ENCODE measurements at regions not wholly inside any gene's neighbourhood (a gene's known extent, or its start where the extent isn't known, plus 50 kb on each side); places are given as distances from the start of the nearest gene placed in this dataset.
"Not testable (repeated sequence)": the region's sequence is repeated elsewhere in the genome, so short reads cannot be mapped to it uniquely, and the experiment has no call there.

GRCh38 chr2:32874931-32875330 lies 71.8 kb upstream of the LTBP1 start:
- DNase-seq (ENCODE audit: low spot score), result no peak

- DNase-seq (ENCODE audit: low spot score), result no peak
Observed at GRCh38 chr2:32877587-32878510, 68.9 kb upstream of the LTBP1 start.

GRCh38 chr2:32879943-32880342 lies 66.8 kb upstream of the LTBP1 start:
- not testable (repeated sequence) for DNase-seq (ENCODE audit: low spot score)

GRCh38 chr2:32882816-32883810 lies 63.6 kb upstream of the LTBP1 start:
- peak; percentile 75 for DNase-seq (ENCODE audit: low spot score)

GRCh38 chr2:32884346-32884745 lies 62.4 kb upstream of the LTBP1 start:
- DNase-seq (ENCODE audit: low spot score), result no peak

GRCh38 chr2:32886397-32887055 lies 60.2 kb upstream of the LTBP1 start:
- DNase-seq (ENCODE audit: low spot score), result not testable (repeated sequence)

- DNase-seq (ENCODE audit: low spot score), result no peak
Observed at GRCh38 chr2:32887125-32887524, 59.6 kb upstream of the LTBP1 start.

- no peak for DNase-seq (ENCODE audit: low spot score)
Observed at GRCh38 chr2:32894119-32894728, 52.5 kb upstream of the LTBP1 start.

GRCh38 chr2:32895424-32895823 lies 51.3 kb upstream of the LTBP1 start:
- DNase-seq (ENCODE audit: low spot score), result no peak

All from umbilical cord (tissue), 1 donor.